ENCODE measurements at regions not wholly inside any gene's neighbourhood (a gene's known extent, or its start where the extent isn't known, plus 50 kb on each side); places are given as distances from the start of the nearest gene placed in this dataset.

DNA sequence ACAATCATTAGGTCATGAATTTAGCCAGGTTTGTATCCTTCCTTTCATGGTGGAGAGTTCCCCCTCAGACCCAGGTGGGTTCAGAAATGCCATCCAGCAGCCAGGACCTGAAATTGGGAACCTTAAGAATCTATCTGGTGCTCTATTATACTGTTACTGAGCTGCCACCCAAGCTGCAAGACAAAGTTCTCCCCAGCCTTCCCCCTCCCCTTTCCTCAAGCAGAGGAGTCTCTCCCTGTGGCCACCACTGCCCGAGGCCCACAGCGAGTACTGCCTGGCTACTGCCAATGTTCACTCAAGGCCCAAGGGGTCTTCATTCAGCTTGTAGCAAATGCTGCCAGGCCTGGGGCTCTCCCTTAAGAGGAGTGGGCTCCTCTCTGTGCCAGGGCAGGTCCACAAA lies 133.8 kb downstream of the TMEM38B start:
- H3K36me3 Mint-ChIP-seq (ENCODE audit: insufficient read depth, unreplicated experiment) = no peaks in the 10 kb centered on the region
- intact Hi-C loops (cut with micrococcal nuclease; ENCODE audit: unreplicated experiment) = no loop called here
- H3K9me3 Mint-ChIP-seq (ENCODE audit: low read depth, unreplicated experiment) = peaks cover 3% of the 10 kb centered on the region
- CTCF ChIA-PET = no interaction called here
- no peak for TF ChIP-seq CTCF (IDR thresholded peaks at IDR 0.05; ENCODE audit: unreplicated experiment)
- no peaks in the 10 kb centered on the region for H3K4me1 Mint-ChIP-seq (ENCODE audit: low read depth, unreplicated experiment)
- no peak overlapping the region for H3K4me3 Mint-ChIP-seq (ENCODE audit: low read depth, unreplicated experiment)
- no peaks in the 10 kb centered on the region for H3K27me3 Mint-ChIP-seq (ENCODE audit: unreplicated experiment)
- H3K27ac Mint-ChIP-seq (ENCODE audit: unreplicated experiment) = no peak overlapping the region
- no TSS peak for BruUV-seq (replicated peaks)
- no peak for DNase-seq

GRCh38 chr9:105828596-105829213 lies 134.4 kb downstream of the TMEM38B start:
- BruUV-seq (replicated peaks) = no TSS peak
- CTCF ChIA-PET = no interaction called here
- intact Hi-C loops (cut with micrococcal nuclease; ENCODE audit: unreplicated experiment) = no loop called here

DNA sequence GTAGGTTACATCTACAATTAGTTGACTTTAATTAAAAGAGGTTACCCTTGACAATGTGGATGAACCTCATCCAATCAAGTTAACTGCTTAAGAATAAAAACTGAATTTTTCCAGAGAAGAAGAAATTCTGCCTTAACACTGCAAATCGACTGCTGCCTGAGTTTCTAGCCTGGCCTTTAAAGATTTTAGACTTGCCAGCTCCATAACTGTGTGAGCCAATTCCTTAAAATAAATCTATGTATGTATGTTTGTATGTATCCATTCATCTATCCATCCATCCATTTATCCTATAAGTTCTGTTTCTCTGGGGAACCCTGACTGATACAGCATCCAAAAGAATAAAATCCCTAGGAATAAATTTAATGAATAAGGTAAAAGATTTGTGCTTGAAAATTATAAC lies 136.1 kb downstream of the TMEM38B start:
- intact Hi-C loops (cut with micrococcal nuclease; ENCODE audit: unreplicated experiment) = no loop called here
- no peaks in the 10 kb centered on the region for H3K36me3 Mint-ChIP-seq (ENCODE audit: insufficient read depth, unreplicated experiment)
- no peaks in the 10 kb centered on the region for H3K9me3 Mint-ChIP-seq (ENCODE audit: low read depth, unreplicated experiment)
- no peak for TF ChIP-seq CTCF (IDR thresholded peaks at IDR 0.05; ENCODE audit: unreplicated experiment)
- DNase-seq = no peak
- H3K4me1 Mint-ChIP-seq (ENCODE audit: low read depth, unreplicated experiment) = peaks cover 8% of the 10 kb centered on the region
- H3K27me3 Mint-ChIP-seq (ENCODE audit: unreplicated experiment) = peaks cover 13% of the 10 kb centered on the region
- no peak overlapping the region for H3K4me3 Mint-ChIP-seq (ENCODE audit: low read depth, unreplicated experiment)
- CTCF ChIA-PET = no interaction called here
- H3K27ac Mint-ChIP-seq (ENCODE audit: unreplicated experiment) = no peak overlapping the region
- BruUV-seq (replicated peaks) = no TSS peak

More at GRCh38 chr9:105828596-105829213, 134.4 kb downstream of the TMEM38B start:
- no peak for TF ChIP-seq CTCF (IDR thresholded peaks at IDR 0.05; ENCODE audit: unreplicated experiment)
- H3K4me1 Mint-ChIP-seq (ENCODE audit: low read depth, unreplicated experiment) = no peaks in the 10 kb centered on the region
- H3K4me3 Mint-ChIP-seq (ENCODE audit: low read depth, unreplicated experiment) = no peak overlapping the region
- no peaks in the 10 kb centered on the region for H3K36me3 Mint-ChIP-seq (ENCODE audit: insufficient read depth, unreplicated experiment)
- DNase-seq = no peak
- peaks cover 3% of the 10 kb centered on the region for H3K9me3 Mint-ChIP-seq (ENCODE audit: low read depth, unreplicated experiment)
- H3K27ac Mint-ChIP-seq (ENCODE audit: unreplicated experiment) = no peak overlapping the region
- no peaks in the 10 kb centered on the region for H3K27me3 Mint-ChIP-seq (ENCODE audit: unreplicated experiment)

DNA sequence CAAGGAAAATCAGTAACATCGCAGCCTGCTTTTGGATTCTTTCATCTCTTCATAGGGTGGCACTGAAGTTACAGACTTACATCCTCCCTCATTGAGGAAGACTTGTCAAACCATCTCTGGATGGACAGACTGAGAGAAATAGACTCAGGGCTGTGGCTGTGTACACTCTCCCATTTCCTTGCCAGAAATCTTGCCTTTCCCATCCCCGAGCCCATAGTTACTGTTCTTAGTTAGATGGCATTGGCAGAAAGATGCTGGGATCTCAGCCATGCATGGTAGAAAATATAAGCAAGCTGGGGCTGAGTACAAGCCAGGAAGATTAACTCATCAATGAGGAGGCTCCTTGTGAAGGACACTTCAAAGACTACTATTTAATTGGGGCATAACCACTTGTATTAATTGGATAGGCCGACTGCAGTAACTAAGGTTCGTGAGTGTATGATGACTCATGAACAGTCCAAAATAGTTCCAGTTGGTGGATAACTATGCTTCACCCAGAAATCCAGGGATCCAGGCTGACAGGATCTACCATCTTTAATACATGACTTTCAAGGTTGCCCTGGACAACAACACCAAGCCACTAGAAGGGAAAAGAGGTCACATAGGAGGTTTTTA lies 137.9 kb downstream of the TMEM38B start:
- Mint-ChIP-seq H3K27ac (ENCODE audit: unreplicated experiment) (no peak overlapping the region), H3K27me3 (ENCODE audit: unreplicated experiment) (peaks cover 19% of the 10 kb centered on the region), H3K4me3 (ENCODE audit: low read depth, unreplicated experiment) (no peak overlapping the region), H3K9me3 (ENCODE audit: low read depth, unreplicated experiment) (no peaks in the 10 kb centered on the region), H3K4me1 (ENCODE audit: low read depth, unreplicated experiment) (peaks cover 8% of the 10 kb centered on the region), H3K36me3 (ENCODE audit: insufficient read depth, unreplicated experiment) (no peaks in the 10 kb centered on the region)
- CTCF ChIA-PET = no interaction called here
- no TSS peak for BruUV-seq (replicated peaks)
- no peak for TF ChIP-seq CTCF (IDR thresholded peaks at IDR 0.05; ENCODE audit: unreplicated experiment)
- intact Hi-C loops (cut with micrococcal nuclease; ENCODE audit: unreplicated experiment) = no loop called here
- no peak for DNase-seq
